HepG2 (cell line): ENCODE measurements at regions not wholly inside any gene's neighbourhood (a gene's known extent, or its start where the extent isn't known, plus 50 kb on each side); places are given as distances from the start of the nearest gene placed in this dataset.

Experiments used
- ATAC-seq: fragments of 200-7000 bp; cut with Tn5 transposase; 3 replicates; pipeline ENCODE4 v1.9.1; 2020; ENCODE audit warnings: mild to moderate bottlenecking, moderate library complexity
- BruUV-seq: library from RNA; stranded (reverse); fragments of 400-500 nt; replicated peaks from 2 replicates; lab custom pipeline; 2021; lab: Mats Ljungman, UMichigan
- CTCF ChIA-PET: fragments of 300-600 bp; formaldehyde crosslinking; extraction: SDS; loops from one replicate; lab custom pipeline; 2021; ENCODE audit warnings: low total read pairs, inconsistent platforms, low intra/inter-chr PET ratio; lab: Yijun Ruan, JAX
- POLR2A ChIA-PET: fragments of 350-600 bp; sonication (Branson Sonifier 250); formaldehyde crosslinking; loops from one replicate; lab custom pipeline; 2020; ENCODE audit warnings: antibody characterized with exemption, inconsistent platforms; lab: Yijun Ruan, JAX
- DNase-seq: peaks from one replicate; pipeline ENCODE4 v3.0.0-alpha.2; 2015; ENCODE audit warnings: low spot score
- FAIRE-seq: peaks from 3 replicates; lab custom pipeline; 2011; peaks lifted over from hg19 to GRCh38; lab: Jason Lieb, UNC
- H2AFZ ChIP-seq: one replicate; pipeline ENCODE4 v1.6.1; 2011; ENCODE audit warnings: low read length, inconsistent platforms
- H3K27ac ChIP-seq: fragments of 300-600 bp; 3 replicates; pipeline ENCODE4 v1.8.0; 2011; ENCODE audit warnings: mixed run types, mild to moderate bottlenecking, mixed read lengths, low read length, inconsistent platforms; ENCODE audit not compliant: insufficient read depth; ENCODE audit errors: extremely low read length
- H3K27me3 ChIP-seq, 2 experiments: fragments of 200-600 bp in 1 of 2; 2 replicates in 1 of 2; 3 replicates in 1 of 2; pipeline versions ENCODE4 v1.6.0 to v1.8.0; 2011; ENCODE audit warnings: low read length in 2 of 2, mild to moderate bottlenecking in 2 of 2, moderate library complexity in 2 of 2, inconsistent platforms in 1 of 2; ENCODE audit not compliant: insufficient read depth in 2 of 2, control insufficient read depth in 1 of 2
- H3K36me3 ChIP-seq, 2 experiments: fragments of 200-600 bp in 1 of 2; replicated peaks in 1 of 2; 2 replicates in 1 of 2; 3 replicates in 1 of 2; pipeline versions ENCODE4 v1.5.1 to v1.8.0; 2011; ENCODE audit warnings: low read length in 2 of 2, inconsistent platforms in 1 of 2; ENCODE audit not compliant: insufficient read depth in 2 of 2, control insufficient read depth in 1 of 2
- H3K4me1 ChIP-seq: 2 replicates; pipeline ENCODE4 v1.5.1; 2012; ENCODE audit warnings: low read length, inconsistent platforms; ENCODE audit not compliant: insufficient read depth
- H3K4me2 ChIP-seq: 2 replicates; pipeline ENCODE4 v1.6.0; 2011; ENCODE audit warnings: low read depth, low read length, inconsistent platforms
- H3K4me3 ChIP-seq, 3 experiments: fragments of 200-600 bp in 1 of 3; sonication (generic), shearing (Covaris generic) in 1 of 3; replicated peaks in 1 of 3; 2 replicates each; pipeline ENCODE4 v1.5.1; 2011 to 2016; ENCODE audit warnings: low read length in 3 of 3, inconsistent platforms in 2 of 3, low read depth in 2 of 3, mild to moderate bottlenecking in 2 of 3, control low read depth in 1 of 3, mixed read lengths in 1 of 3; ENCODE audit not compliant: insufficient read depth in 1 of 3
- H3K79me2 ChIP-seq: one replicate; pipeline ENCODE4 v1.6.1; 2011; ENCODE audit warnings: low read length, inconsistent platforms; ENCODE audit not compliant: insufficient read depth
- H3K9ac ChIP-seq: 2 replicates; pipeline ENCODE4 v1.6.0; 2011; ENCODE audit warnings: mild to moderate bottlenecking, low read depth, low read length, inconsistent platforms; ENCODE audit not compliant: insufficient read depth
- H3K9me3 ChIP-seq: 2 replicates; pipeline ENCODE4 v1.5.1; 2012; ENCODE audit warnings: mild to moderate bottlenecking, low read length
- H4K20me1 ChIP-seq: 2 replicates; pipeline ENCODE4 v1.6.0; 2011; ENCODE audit warnings: inconsistent platforms, mild to moderate bottlenecking, low read length, moderate library complexity; ENCODE audit not compliant: insufficient read depth
- ATF1 ChIP-seq: IDR thresholded peaks from 2 replicates; pipeline ENCODE4 v1.6.1; 2016; ENCODE audit warnings: mild to moderate bottlenecking, control low read depth
- CERS6 ChIP-seq: sonication (generic); formaldehyde crosslinking; IDR thresholded peaks from 2 replicates; pipeline ENCODE4 v1.5.0; 2020; ENCODE audit warnings: missing genetic modification reagents
- FOXA3 ChIP-seq: IDR thresholded peaks from 2 replicates; pipeline ENCODE4 v1.6.1; 2016; ENCODE audit warnings: missing genetic modification reagents, missing compliant biosample characterization
- HOXA5 ChIP-seq: sonication (generic); formaldehyde crosslinking; IDR thresholded peaks from 2 replicates; pipeline ENCODE4 v1.4.0; 2020; ENCODE audit warnings: missing genetic modification reagents
- MTERF4 ChIP-seq: sonication (generic); formaldehyde crosslinking; IDR thresholded peaks from 2 replicates; pipeline ENCODE4 v1.8.0; 2023; ENCODE audit warnings: mild to moderate bottlenecking, missing genetic modification reagents
- TEF ChIP-seq: sonication (generic); formaldehyde crosslinking; IDR thresholded peaks from 2 replicates; pipeline ENCODE4 v1.5.0; 2020; ENCODE audit warnings: missing genetic modification reagents
- ZNF24 ChIP-seq: fragments of 450-650 bp; IDR thresholded peaks from 2 replicates; pipeline ENCODE4 v1.6.1; 2017; ENCODE audit warnings: antibody characterized with exemption, mild to moderate bottlenecking
- ZNF30 ChIP-seq: sonication (generic); formaldehyde crosslinking; IDR thresholded peaks from 2 replicates; pipeline ENCODE4 v1.5.0; 2020; ENCODE audit warnings: mild to moderate bottlenecking, missing genetic modification reagents
- ZNF382 ChIP-seq: sonication (generic); formaldehyde crosslinking; IDR thresholded peaks from 2 replicates; pipeline ENCODE4 v1.5.0; 2020; ENCODE audit warnings: missing genetic modification reagents, mild to moderate bottlenecking, borderline replicate concordance
- ZNF598 ChIP-seq: sonication (generic); formaldehyde crosslinking; IDR thresholded peaks from 2 replicates; pipeline ENCODE4 v1.5.1; 2020; ENCODE audit warnings: mild to moderate bottlenecking, missing genetic modification reagents, borderline replicate concordance
- ZNF891 ChIP-seq: sonication (generic); formaldehyde crosslinking; IDR thresholded peaks from 2 replicates; pipeline ENCODE4 v1.5.0; 2020; ENCODE audit warnings: mild to moderate bottlenecking, missing genetic modification reagents
- WGBS: methylation state at CpG from one replicate; pipeline ENCODE4 v1.1.6; 2017; ENCODE audit warnings: low lambda C conversion rate; 5-methylcytosine and 5-hydroxymethylcytosine counted together
- in situ Hi-C: cut with HindIII; loops from 2 replicates; pipeline ENCODE4 v1.10.0; 2017; ENCODE audit warnings: low pct_unique_long_range_greater_than_20kb; ENCODE audit not compliant: extremely low pct_ligation_motif_present
- intact Hi-C: fragments of 100-400 bp; cut with micrococcal nuclease; formaldehyde crosslinking; loops from one replicate; pipeline ENCODE4 v1.10.0; 2022; ENCODE audit not compliant: unreplicated experiment

- no peak for TF ChIP-seq CERS6 (CRISPR knock-in tag)
- TF ChIP-seq HOXA5 (CRISPR knock-in tag) = no peak
- TF ChIP-seq MTERF4 = no peak
- no peak for TF ChIP-seq ZNF30
- no peak for TF ChIP-seq ZNF598
- no peak for TF ChIP-seq ZNF891 (CRISPR knock-in tag)
- TF ChIP-seq ZNF24 = no peak
- TF ChIP-seq ZNF382 (CRISPR knock-in tag) = no peak
- TF ChIP-seq TEF (CRISPR knock-in tag) = no peak
- TF ChIP-seq FOXA3 (CRISPR knock-in tag) = no peak
- TF ChIP-seq ATF1 = no peak
- ChIA-PET CTCF (no interaction called here), POLR2A (no interaction called here)
- Histone ChIP-seq H3K36me3 (no peaks in the 10 kb centered on the region), H3K9me3 (no peaks in the 10 kb centered on the region; the same call in 1 of the 2 replicates), H3K4me2 (no peak overlapping the region), H3K27me3 (no peaks in the 10 kb centered on the region), H3K9ac (no peak overlapping the region), H3K4me1 (no peaks in the 10 kb centered on the region), H3K27ac (no peak overlapping the region), H4K20me1 (no peaks in the 10 kb centered on the region), H3K4me3 (no peak overlapping the region), H3K79me2 (no peaks in the 10 kb centered on the region), H2AFZ (no peak overlapping the region)
- in situ Hi-C loops (no loop called here), intact Hi-C loops (loop anchor here (1.0 to 2.0 kb wide), 2 partner anchors 313 to 405 kb away; no protein-coding TSS in a partner anchor)
- no peak for DNase-seq
- no TSS peak for BruUV-seq
- no peak for FAIRE-seq
- 2% methylated on average over 2 of the region's 2 CpGs for WGBS
- no peak for ATAC-seq
Observed at GRCh38 chr7:46775776-46776175, 806.1 kb downstream of the TNS3 start.
